HEK293T (cell line): ENCODE measurements at regions not wholly inside any gene's neighbourhood (a gene's known extent, or its start where the extent isn't known, plus 50 kb on each side); places are given as distances from the start of the nearest gene placed in this dataset.

Source experiments
- CTBP1 ChIP-seq: fragments of 450-650 bp; IDR thresholded peaks from 2 replicates; pipeline ENCODE4 v1.6.1; 2016; ENCODE audit warnings: borderline replicate concordance
- FOXA1 ChIP-seq: fragments of 450-650 bp; IDR thresholded peaks from 2 replicates; pipeline ENCODE4 v1.6.1; 2016; ENCODE audit warnings: mild to moderate bottlenecking
- FOXK2 ChIP-seq: fragments of 450-650 bp; IDR thresholded peaks from 2 replicates; pipeline ENCODE4 v1.6.1; 2016; ENCODE audit warnings: mild to moderate bottlenecking
- NFRKB ChIP-seq: fragments of 450-650 bp; IDR thresholded peaks from 2 replicates; pipeline ENCODE4 v1.6.1; 2016; ENCODE audit warnings: mild to moderate bottlenecking, moderate library complexity
- SP1 ChIP-seq: fragments of 450-650 bp; IDR thresholded peaks from 2 replicates; pipeline ENCODE4 v1.6.1; 2017

DNA sequence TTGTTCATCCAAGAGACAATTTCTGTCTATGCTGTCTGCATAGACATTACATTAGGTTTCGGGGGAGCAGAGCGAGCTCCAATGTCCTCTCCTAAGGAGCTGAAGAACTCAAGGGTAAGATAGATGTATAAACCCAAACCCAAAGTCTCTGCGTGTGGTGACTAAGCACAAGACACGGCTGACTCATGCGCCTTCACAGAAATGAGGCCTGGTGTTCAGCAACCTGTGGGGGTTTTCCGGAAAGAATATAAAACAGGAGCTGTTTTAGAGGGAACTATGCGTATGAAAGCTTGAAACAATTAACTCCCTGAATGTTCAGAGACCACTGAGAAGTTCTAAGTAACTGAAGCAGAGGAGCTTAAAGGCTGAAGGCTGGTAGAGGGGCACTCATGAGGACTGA is 154.7 kb downstream of the SOX11 start:
- TF ChIP-seq SP1 (no peak), CTBP1 (no peak), NFRKB (no peak), FOXK2 (no peak), FOXA1 (no peak)
